Loucy (cell line): ENCODE measurements at regions not wholly inside any gene's neighbourhood (a gene's known extent, or its start where the extent isn't known, plus 50 kb on each side); places are given as distances from the start of the nearest gene placed in this dataset.

Experiments
- H2AFZ ChIP-seq: fragments of 200-600 bp; sonication (generic); 2 replicates; pipeline ENCODE4 v1.6.0; 2016; ENCODE audit warnings: antibody characterized with exemption, mild to moderate bottlenecking, low read length, moderate library complexity
- H3F3A ChIP-seq: fragments of 200-600 bp; 2 replicates; pipeline ENCODE4 v1.6.0; 2016; ENCODE audit warnings: antibody characterized with exemption, low read depth, mild to moderate bottlenecking
- H3K27me3 ChIP-seq: fragments of 200-600 bp; sonication (generic); 2 replicates; pipeline ENCODE4 v1.6.1; 2014; ENCODE audit warnings: low read length, mild to moderate bottlenecking; ENCODE audit not compliant: insufficient read depth, poor library complexity, severe bottlenecking
- H3K36me3 ChIP-seq: fragments of 200-600 bp; sonication (generic); 2 replicates; pipeline ENCODE4 v1.6.1; 2016; ENCODE audit warnings: low read length; ENCODE audit not compliant: insufficient read depth
- H3K4me1 ChIP-seq: fragments of 200-600 bp; sonication (generic); 2 replicates; pipeline ENCODE4 v1.5.1; 2014; ENCODE audit warnings: low read length, mild to moderate bottlenecking; ENCODE audit not compliant: insufficient read depth, poor library complexity, severe bottlenecking
- H3K4me2 ChIP-seq: fragments of 200-600 bp; sonication (generic); 2 replicates; pipeline ENCODE4 v1.6.0; 2014; ENCODE audit warnings: antibody characterized with exemption, low read length, low read depth, mild to moderate bottlenecking; ENCODE audit not compliant: poor library complexity, severe bottlenecking
- H3K4me3 ChIP-seq: fragments of 200-600 bp; sonication (generic); 2 replicates; pipeline ENCODE4 v1.5.1; 2014; ENCODE audit warnings: low read length, mild to moderate bottlenecking, mixed read lengths; ENCODE audit not compliant: poor library complexity, severe bottlenecking
- H3K79me2 ChIP-seq: fragments of 200-600 bp; sonication (generic); 2 replicates; pipeline ENCODE4 v1.6.1; 2014; ENCODE audit warnings: low read length; ENCODE audit not compliant: insufficient read depth
- H3K9ac ChIP-seq: fragments of 200-600 bp; sonication (generic); 2 replicates; pipeline ENCODE4 v1.6.0; 2014; ENCODE audit warnings: mild to moderate bottlenecking, low read depth, low read length, moderate library complexity; ENCODE audit not compliant: poor library complexity, severe bottlenecking
- H3K9me2 ChIP-seq: fragments of 200-600 bp; sonication (generic); replicated peaks from 2 replicates; pipeline ENCODE4 v1.6.1; 2016; ENCODE audit warnings: low read depth, low read length, mixed read lengths
- H3K9me3 ChIP-seq: fragments of 200-600 bp; sonication (generic); 2 replicates; pipeline ENCODE4 v1.6.1; 2014; ENCODE audit warnings: mild to moderate bottlenecking, antibody characterized with exemption, low read length, low read depth; ENCODE audit not compliant: insufficient read depth
- H4K20me1 ChIP-seq: fragments of 200-600 bp; sonication (generic); 2 replicates; pipeline ENCODE4 v1.6.0; 2014; ENCODE audit warnings: antibody characterized with exemption, low read length, mild to moderate bottlenecking; ENCODE audit not compliant: insufficient read depth, poor library complexity, severe bottlenecking
- EZH2phosphoT487 ChIP-seq: fragments of 200-600 bp; IDR thresholded peaks from 2 replicates; pipeline ENCODE4 v1.6.1; 2018; ENCODE audit warnings: antibody characterized with exemption, mild to moderate bottlenecking, moderate library complexity, borderline replicate concordance
- TF ChIP-seq, protein P1 (sequence below): fragments of 200-600 bp; sonication (generic); conservative IDR thresholded peaks from 2 replicates; pipeline ENCODE4 v1.5.1; 2014; ENCODE audit warnings: mild to moderate bottlenecking, antibody characterized with exemption, low read length

DNA sequence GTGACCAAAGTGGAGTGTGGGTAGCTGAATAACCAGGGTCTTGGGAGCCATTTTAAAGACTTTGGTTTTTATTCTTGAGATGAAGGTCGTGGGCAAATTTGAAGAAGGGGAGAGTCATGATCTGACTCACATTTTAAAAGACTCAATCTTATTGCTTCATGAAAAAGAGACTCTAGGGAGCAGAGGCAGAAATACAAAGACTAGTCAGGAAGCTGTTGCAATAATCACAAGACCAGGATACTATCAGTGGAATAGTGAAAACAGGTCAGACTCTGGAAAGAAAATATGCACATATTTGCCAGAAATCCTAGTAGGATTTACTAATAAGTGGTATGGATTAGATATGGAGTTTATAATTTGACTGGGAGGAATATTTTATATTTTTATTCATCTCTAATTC lies 448.4 kb downstream of the RAPGEF2 start:
- Histone ChIP-seq H4K20me1 (no peaks in the 10 kb centered on the region), H3K4me2 (no peak overlapping the region), H3F3A (no peaks in the 10 kb centered on the region), H2AFZ (no peak overlapping the region), H3K27me3 (no peaks in the 10 kb centered on the region), H3K9me2 (no peaks in the 10 kb centered on the region), H3K79me2 (no peaks in the 10 kb centered on the region), H3K9ac (no peak overlapping the region), H3K4me1 (no peaks in the 10 kb centered on the region), H3K4me3 (no peak overlapping the region), H3K9me3 (no peaks in the 10 kb centered on the region), H3K36me3 (no peaks in the 10 kb centered on the region)
- no peak for TF ChIP-seq EZH2phosphoT487
- TF ChIP-seq, protein P1, sequence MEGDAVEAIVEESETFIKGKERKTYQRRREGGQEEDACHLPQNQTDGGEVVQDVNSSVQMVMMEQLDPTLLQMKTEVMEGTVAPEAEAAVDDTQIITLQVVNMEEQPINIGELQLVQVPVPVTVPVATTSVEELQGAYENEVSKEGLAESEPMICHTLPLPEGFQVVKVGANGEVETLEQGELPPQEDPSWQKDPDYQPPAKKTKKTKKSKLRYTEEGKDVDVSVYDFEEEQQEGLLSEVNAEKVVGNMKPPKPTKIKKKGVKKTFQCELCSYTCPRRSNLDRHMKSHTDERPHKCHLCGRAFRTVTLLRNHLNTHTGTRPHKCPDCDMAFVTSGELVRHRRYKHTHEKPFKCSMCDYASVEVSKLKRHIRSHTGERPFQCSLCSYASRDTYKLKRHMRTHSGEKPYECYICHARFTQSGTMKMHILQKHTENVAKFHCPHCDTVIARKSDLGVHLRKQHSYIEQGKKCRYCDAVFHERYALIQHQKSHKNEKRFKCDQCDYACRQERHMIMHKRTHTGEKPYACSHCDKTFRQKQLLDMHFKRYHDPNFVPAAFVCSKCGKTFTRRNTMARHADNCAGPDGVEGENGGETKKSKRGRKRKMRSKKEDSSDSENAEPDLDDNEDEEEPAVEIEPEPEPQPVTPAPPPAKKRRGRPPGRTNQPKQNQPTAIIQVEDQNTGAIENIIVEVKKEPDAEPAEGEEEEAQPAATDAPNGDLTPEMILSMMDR, result no peak

DNA sequence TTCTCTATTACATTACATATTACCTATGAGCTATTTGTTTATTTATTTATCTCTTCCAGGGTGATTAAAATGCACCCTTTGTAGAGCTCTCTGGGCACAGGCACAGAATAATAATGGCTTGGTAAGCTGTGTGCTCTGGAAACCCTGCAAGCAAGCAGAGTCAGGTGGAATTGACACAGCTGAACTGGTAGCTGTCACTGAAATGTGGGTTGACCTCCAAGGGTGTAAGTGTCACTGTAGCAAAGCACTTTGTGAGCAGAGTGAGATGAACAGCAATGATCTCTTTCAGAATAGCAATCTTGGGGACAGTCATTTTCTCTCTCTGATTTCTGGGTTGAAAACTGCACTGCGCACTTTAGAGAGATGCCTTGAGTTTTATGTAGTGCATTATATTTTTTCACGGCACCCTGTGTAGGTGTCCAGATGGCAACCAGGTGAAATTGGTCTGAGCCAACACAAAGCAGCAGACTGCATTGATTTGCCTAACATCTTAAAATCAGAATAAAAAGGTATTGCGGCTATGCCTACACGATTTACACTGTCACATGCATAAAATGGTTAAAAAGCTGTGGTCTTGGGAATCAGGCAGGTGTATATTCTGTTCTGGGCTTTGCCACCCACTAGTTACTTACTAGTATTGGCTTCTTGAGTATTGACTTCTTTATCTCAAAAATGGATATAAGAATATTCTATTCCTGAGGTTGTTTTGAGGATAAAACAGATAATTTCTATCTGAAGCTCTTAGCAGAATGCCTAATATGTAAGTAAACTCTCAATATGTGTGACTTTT lies 450.3 kb downstream of the RAPGEF2 start:
- TF ChIP-seq, protein P1, result no peak
- no peak for TF ChIP-seq EZH2phosphoT487
- Histone ChIP-seq H3K9me2 (no peaks in the 10 kb centered on the region), H3K9me3 (no peaks in the 10 kb centered on the region), H3K27me3 (no peaks in the 10 kb centered on the region), H3K79me2 (no peaks in the 10 kb centered on the region), H3K4me2 (no peak overlapping the region), H3K4me3 (no peak overlapping the region), H3K36me3 (no peaks in the 10 kb centered on the region), H3K4me1 (no peaks in the 10 kb centered on the region), H2AFZ (no peak overlapping the region), H3F3A (no peaks in the 10 kb centered on the region), H3K9ac (no peak overlapping the region), H4K20me1 (no peaks in the 10 kb centered on the region)

DNA sequence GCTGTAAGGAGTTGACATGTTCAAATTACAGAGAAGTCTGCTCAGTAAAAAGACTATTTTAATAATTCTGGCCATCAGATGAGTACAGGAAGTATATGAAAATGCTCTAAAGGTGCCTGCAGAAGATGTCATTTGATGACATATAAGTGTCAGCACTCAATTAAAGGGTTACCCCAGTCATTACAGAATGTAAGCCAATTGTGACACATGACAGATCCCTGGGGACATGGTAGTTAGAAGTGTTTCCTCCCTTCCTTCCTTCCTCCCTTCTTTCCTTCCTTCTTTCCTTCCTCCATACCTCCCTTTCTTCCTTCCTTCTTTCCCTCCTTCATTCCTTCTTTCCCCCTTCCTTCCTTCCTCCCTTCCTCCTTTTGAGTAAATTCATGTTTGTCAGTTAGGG lies 453.0 kb downstream of the RAPGEF2 start:
- TF ChIP-seq EZH2phosphoT487, result no peak
- TF ChIP-seq, protein P1, result no peak
- H3K4me3 ChIP-seq, result no peak overlapping the region
- H3K9me3 ChIP-seq, result no peaks in the 10 kb centered on the region

More for the DNA sequence above, 453.0 kb downstream of the RAPGEF2 start:
- H3K4me2 ChIP-seq, result no peak overlapping the region
- H3K9ac ChIP-seq, result no peak overlapping the region
- no peak overlapping the region for H2AFZ ChIP-seq
- H3K79me2 ChIP-seq, result no peaks in the 10 kb centered on the region
- H3K27me3 ChIP-seq, result no peaks in the 10 kb centered on the region
- H3K9me2 ChIP-seq, result no peaks in the 10 kb centered on the region
- no peaks in the 10 kb centered on the region for H3K4me1 ChIP-seq
- no peaks in the 10 kb centered on the region for H3K36me3 ChIP-seq
- H3F3A ChIP-seq, result no peaks in the 10 kb centered on the region
- no peaks in the 10 kb centered on the region for H4K20me1 ChIP-seq
